ENCODE measurements at regions not wholly inside any gene's neighbourhood (a gene's known extent, or its start where the extent isn't known, plus 50 kb on each side); places are given as distances from the start of the nearest gene placed in this dataset.

- DNase-seq, result peak; percentile 70
These were observed 518.5 kb upstream of the EEF2KMT start for GRCh38 chr16:5615868-5616642.

DNA sequence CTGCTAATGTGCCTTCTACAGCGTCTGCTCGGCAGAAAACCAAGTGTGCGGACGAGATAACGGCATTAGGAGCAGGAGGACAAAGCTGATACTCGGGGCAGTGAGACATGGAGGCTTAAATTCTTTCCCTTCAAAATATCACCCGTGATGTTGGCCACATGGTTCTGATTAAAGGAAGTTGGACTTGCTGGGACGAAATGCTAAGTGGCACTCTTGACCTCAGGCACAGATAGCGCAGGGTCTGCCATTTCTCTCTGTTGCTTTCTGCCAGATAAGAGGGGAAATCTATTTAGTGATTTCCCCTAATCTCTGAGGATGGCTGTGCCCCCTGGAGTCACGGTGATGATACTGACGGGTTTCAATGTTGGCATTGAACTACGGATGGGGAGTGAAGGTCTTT is 509.6 kb upstream of the EEF2KMT start:
- DNase-seq, result no peak

DNA sequence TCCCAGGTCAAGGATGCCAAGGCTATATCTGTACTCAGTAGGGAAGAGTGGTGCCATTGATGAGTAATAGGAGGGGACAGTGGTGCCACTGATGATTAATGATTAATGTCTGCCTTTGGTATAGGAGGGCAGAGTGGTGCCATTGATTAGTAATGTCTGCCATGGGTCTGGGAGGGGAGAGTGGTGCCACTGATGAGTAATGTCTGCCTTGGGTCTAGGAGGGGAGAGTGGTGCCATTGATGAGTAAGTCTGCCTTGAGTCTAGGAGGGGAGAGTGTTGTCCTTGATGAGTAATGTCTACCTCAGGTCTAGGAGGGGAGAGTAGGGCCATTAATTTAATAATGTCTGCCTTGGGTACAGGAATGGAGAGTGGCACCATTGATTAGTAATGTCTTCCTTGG is 507.8 kb upstream of the EEF2KMT start:
- no peak for DNase-seq

GRCh38 chr16:5604770-5605169 is 507.2 kb upstream of the EEF2KMT start:
- DNase-seq, result peak; percentile 54

- DNase-seq, result no peak
These were observed 506.2 kb upstream of the EEF2KMT start for GRCh38 chr16:5603836-5604235.

- DNase-seq, result no peak
These were observed 504.4 kb upstream of the EEF2KMT start for GRCh38 chr16:5601957-5602356.

- DNase-seq, result no peak
These were observed 501.2 kb upstream of the EEF2KMT start for GRCh38 chr16:5598793-5599192.

GRCh38 chr16:5595849-5596248 is 498.3 kb upstream of the EEF2KMT start:
- DNase-seq, result no peak

DNA sequence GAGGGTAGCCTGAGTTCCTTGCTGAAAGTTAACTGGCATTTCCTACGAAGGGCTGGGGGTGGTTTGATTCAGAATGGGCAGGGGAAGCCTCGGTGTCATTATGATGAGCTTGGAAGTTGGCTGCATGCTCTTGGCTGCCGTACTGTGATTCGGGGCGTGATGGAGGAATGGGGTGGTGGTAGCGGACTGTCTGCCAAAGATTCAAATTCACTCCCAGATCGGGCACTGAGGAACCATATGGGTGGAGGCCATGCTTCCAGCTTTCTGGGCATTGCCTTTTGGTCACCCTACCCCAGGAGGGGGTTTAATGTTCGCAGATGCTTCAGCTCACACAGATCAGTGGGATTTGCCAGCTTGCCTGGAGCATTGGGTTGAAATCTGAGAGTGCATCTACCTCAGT is 492.8 kb upstream of the EEF2KMT start:
- no peak for DNase-seq

DNA sequence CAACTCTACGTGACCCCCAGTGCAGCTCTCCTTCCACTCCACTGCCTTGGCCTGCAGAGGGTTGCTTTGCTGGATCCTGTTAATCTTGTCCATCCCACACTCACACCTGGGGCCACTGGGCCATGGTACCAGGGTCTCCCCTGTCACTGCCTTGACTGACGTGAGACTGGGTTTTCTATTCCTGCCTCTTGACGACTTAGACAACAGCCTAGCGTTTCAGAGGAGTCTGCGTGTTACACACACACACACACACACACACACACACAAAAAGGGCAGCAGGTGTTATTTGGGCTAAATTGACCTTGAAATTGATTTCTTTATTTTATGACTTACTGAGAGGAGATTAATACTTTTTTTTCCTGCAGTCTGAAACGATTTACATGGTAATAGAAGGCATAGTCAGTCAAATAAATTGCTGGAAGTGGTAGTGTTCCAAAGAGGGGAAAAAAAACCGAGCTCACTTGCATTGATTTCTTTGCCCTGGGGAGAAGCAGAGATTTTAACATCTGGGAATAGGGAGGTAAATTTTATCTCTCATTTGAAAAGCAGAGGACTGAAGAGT is 492.3 kb upstream of the EEF2KMT start:
- no peak for DNase-seq

DNA sequence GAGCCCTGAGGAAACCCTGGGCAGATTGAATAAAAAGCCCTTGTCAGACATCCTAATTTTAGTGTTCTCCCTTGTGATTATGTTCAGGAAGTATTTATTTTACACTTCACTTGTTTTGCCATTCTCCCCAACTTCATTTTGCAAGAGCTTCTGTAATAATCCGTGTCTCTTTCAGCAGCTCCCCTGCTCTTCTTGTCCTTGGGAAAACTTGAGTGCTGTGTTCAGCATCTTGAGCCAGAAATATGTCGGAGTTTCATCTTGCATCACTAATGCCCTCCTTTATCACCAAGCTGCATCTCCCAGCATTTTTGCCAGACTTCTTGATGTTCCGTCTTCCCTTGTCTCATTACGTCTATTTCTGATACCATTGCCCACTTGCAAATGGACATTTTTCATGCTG is 486.5 kb upstream of the EEF2KMT start:
- DNase-seq, result no peak

- DNase-seq, result no peak
These were observed 484.9 kb upstream of the EEF2KMT start for GRCh38 chr16:5582529-5582928.

DNA sequence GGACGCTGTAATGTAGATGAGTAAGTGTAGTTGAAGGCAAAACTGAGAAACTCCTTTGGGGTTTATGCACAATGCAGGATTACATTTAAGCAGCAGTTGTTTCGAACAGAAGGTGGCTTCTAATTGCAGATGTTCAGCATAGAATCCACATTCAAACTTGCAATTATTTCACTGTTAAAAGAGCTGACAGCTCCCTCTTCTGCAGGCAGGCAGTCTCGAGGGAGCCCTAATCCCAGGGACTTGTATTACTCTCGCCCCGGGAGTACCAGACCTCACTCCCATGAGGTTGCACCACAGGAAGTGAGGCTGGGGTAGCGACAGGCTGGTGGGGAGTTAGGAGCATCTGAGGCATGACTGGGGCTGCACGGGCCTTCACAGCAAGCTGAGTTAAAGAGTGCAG is 484.3 kb upstream of the EEF2KMT start:
- peak; percentile 12 for DNase-seq

- no peak for DNase-seq
These were observed 483.8 kb upstream of the EEF2KMT start for GRCh38 chr16:5581428-5581827.

GRCh38 chr16:5580772-5581171 is 483.2 kb upstream of the EEF2KMT start:
- no peak for DNase-seq

- DNase-seq, result peak; percentile 69
These were observed 482.7 kb upstream of the EEF2KMT start for GRCh38 chr16:5580296-5580695.

DNA sequence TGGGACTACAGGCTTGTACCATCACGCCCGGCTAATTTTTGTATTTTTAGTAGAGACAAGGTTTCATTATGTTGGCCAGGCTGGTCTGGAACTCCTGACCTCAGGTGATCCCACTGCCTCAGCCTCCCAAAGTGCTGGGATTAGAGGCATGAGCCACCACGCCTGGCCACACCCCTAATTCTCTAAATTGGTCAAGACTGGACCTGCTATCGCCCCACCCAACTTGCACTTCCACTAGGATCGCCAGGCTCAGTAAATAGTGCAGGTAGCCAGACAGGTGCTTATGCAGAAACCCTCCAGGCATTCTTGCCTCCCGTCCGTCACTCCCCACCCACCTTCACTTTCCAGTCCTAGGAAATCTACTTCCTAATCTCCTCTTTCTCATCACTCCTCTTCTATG is 481.4 kb upstream of the EEF2KMT start:
- no peak for DNase-seq

GRCh38 chr16:5577463-5577862 is 479.9 kb upstream of the EEF2KMT start:
- DNase-seq, result no peak

GRCh38 chr16:5575646-5576245 is 478.2 kb upstream of the EEF2KMT start:
- DNase-seq, result no peak

DNA sequence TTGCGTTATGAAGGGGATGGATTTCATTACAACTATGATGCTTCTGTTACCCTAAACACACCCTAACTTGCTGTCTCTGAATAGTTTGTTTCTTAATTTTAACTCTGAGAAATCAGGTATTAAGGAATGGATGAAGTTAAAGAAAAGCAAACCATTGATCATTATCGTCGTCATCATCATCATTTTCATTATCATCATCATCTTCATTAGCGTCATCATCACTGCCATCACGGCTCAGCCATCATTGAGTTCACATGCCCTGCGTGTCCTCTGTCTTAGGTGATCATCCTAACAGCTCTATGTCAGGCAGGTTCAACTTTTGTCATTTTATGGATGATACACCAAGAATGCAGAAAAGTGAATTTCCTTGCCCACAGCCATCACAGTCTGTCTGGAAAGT is 477.5 kb upstream of the EEF2KMT start:
- no peak for DNase-seq

GRCh38 chr16:5572056-5572455 is 474.5 kb upstream of the EEF2KMT start:
- DNase-seq, result no peak

GRCh38 chr16:5571446-5571845 is 473.9 kb upstream of the EEF2KMT start:
- DNase-seq, result no peak

- DNase-seq, result no peak
These were observed 464.2 kb upstream of the EEF2KMT start for GRCh38 chr16:5561800-5562199.

DNA sequence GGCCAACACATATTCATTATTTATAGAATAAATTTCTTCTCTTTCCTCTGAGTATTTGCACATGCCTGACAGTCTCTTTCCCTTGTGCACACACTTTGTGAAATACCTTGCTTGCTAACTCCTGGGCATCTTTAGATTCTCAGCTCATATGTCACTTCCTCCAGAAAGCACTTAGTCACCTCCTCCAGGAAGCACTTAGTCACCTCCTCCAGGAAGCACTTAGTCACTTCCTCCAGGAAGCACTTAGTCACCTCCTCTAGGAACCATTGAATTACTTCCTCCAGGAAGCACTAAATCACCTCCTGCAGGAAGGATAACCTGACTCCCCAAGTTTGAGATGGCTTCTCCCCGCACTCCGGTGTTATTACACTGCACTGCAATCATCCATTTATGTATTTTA is 462.5 kb upstream of the EEF2KMT start:
- peak; percentile 10 for DNase-seq

GRCh38 chr16:5557966-5558365 is 460.4 kb upstream of the EEF2KMT start:
- DNase-seq, result no peak

Measured in DMS153 (cell line).